Stimulated activated CD8-positive, alpha-beta memory T cell treated with anti-CD3 and anti-CD28 coated beads, Interleukin-12 subunit alpha, Interleukin-12 subunit beta, amount 100 ng/mL, for 24 hours (primary cell): ENCODE measurements at regions not wholly inside any gene's neighbourhood (a gene's known extent, or its start where the extent isn't known, plus 50 kb on each side); places are given as distances from the start of the nearest gene placed in this dataset.

ENCODE experiments used
- DNase-seq: peaks from one replicate; pipeline ENCODE4 v3.0.0-alpha.2; 2020; ENCODE audit errors: extremely low read depth

DNA sequence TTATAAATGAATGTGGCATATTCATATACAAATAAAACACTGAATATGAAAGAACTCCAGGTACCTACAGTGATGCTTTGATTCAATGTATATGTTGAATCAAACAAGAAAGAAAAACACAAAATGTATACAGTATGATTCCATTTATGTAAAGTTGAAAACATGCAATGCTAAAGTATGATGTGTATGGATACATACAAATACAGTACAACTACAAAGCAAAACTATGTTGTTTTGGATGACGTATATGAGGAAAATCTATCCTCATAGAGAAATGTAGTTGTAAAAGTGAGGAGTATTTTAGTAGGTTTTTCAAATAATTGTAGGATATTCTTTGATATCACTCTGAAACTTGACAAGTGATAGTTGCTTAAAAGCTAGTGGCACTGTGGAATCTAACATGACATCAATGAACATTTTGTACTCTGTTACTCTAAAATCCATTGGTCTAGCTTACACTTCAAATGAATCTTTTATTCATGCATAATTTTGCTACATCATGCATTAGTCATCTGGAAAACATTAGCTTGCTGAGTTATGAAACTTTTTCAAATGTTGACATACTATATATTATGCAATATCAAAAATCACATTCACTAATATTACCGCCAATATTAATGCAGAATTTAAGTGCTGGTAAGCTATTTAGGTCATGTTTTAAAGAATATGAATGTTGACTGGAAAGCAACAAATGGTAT is 278.1 kb upstream of the CHRNA7 start:
- no peak for DNase-seq

DNA sequence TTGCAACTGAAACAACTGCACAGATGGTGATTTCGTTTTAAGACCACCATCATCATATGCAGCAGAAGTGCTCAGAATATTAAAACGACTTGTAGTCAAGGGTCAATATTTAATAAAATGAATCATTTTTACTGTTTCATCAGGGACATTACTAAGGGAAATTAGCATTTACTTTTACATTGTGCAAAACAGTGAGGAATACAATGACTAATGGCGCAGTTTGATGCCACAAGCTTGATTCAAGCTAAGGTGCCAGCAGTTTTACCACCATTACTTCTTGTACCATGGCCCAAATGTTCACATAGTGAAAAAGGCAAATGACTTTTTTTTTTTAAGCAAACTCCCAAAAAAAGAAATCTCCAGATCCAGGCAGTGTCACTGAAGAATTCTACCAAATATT is 277.4 kb upstream of the CHRNA7 start:
- DNase-seq, result no peak

- DNase-seq, result no peak
These were observed 272.2 kb upstream of the CHRNA7 start for GRCh38 chr15:31758126-31758525.

- DNase-seq, result no peak
These were observed 262.3 kb upstream of the CHRNA7 start for GRCh38 chr15:31768055-31768454.

- no peak for DNase-seq
These were observed 256.3 kb upstream of the CHRNA7 start for GRCh38 chr15:31774045-31774444.

DNA sequence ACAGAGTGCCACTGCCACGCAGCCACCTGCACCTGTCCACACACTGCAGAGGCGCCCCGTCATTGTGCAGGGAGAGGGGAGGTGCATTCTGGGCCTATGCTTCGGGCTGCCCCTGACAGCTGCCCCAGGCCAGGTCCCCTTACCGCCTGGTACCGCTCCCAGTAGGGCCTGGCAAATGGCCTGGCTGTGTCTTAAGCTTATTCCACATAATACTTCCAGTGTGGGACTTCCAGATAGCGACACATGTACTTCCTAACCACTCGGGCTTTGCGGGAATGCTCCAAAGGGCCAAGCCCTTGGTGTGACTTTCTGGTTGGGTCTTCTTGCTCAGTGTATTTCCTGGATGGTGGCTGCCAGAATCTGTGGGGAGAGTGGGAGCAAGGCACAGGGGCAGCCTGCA is 254.3 kb upstream of the CHRNA7 start:
- DNase-seq, result no peak

GRCh38 chr15:31781261-31781660 is 249.1 kb upstream of the CHRNA7 start:
- no peak for DNase-seq

DNA sequence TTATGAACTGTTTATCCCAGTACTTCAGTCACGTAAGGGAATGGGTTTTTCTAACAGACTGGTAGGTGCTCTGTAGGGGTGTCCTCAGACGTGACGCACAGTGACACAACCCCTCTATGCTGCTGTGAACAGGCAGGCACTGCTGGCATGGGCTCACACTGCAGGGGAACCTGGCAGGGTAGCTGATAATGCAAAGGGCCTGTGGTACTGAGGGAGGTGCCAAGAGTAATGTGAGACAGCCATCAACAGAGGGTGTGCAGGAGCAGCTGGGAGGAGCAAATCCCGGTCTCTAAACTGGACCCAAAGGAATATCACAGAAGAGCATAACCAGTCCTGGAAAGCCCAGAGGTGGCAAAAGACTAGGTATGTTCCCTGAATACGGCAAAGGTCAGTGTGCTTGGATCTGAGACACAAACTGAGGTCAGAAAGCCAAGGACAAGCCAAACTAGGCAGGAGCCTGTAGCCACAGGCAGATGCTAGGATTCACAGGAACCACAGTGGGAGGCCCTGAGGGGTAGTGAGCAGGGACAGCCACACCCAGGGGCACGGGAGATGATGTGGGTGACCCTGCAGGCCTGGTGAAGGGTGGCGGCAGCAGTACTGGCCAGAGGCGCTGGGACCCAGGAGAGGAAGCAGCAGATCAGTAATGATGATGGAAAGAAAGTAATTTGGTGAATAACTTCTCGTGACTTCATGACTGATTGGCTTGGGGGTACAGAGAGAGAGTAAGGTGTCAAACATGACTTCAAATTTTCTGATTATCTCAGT is 248.1 kb upstream of the CHRNA7 start:
- DNase-seq, result no peak

DNA sequence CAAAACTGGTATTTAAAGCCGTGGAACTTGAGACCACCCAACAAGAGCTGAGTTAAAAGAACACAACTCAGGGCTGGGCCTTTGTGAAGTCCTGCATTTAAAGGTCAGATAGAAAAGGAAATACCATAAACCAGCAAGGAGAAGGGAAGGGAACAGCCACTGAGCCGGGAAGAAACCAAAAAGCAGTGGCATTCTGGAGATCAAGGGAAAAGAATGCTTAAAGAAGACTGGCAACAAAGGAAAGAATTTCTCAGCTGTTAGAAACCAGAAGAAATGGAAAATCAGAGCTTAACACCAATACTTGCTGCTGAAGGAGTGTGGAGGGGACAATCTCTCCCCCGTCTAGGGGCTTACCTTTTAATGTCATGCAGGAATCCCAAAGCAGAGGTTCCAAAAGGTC is 247.4 kb upstream of the CHRNA7 start:
- DNase-seq, result no peak

GRCh38 chr15:31786360-31786759 is 244.0 kb upstream of the CHRNA7 start:
- DNase-seq, result no peak

DNA sequence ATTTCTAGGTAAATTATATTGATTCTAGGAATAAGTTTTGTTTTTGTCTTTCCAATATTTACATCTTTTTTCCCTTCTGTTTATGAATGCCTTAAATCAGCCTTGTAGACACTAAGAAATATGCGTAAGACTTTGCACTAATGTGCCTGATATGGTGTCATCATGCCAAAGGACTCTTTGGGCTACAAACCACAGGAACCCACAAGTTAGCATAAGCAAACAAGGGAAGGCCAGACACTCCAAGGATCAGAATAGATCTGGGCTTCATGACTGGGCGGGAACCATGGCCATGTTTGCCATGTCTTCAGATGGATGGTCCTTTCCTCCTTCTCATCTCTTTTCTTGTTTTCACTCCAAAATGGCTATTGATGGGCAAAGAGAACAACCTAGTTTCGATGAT is 242.2 kb upstream of the CHRNA7 start:
- no peak for DNase-seq

DNA sequence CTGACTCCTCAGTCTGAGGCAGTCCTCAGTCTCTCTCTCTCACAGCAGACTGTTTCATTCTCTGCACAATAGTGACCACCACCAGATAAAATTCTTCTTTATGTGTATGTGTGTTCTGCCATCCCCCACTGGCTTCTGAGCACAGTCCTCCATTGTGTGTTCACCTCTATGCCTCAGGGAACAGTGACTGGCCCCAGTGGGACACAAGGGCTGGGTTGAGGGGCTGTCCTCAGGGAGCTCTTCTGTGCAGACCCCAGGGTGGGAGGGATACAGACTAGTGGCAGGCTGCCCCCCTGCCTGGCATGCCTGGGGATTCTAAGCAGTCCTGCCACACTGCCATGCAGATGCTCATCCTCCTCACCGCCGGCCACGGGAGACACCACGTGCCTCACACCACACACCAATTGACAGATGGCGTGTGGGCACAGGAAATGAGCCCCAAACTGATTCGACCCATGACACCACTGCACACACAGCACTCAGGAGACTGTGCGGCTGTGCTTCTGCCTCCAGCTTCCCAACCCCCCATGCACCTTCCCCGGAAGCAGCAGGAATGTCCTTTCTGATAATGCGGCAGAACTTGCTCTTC is 237.6 kb upstream of the CHRNA7 start:
- DNase-seq, result no peak

GRCh38 chr15:31799319-31799714 is 231.0 kb upstream of the CHRNA7 start:
- DNase-seq, result no peak

DNA sequence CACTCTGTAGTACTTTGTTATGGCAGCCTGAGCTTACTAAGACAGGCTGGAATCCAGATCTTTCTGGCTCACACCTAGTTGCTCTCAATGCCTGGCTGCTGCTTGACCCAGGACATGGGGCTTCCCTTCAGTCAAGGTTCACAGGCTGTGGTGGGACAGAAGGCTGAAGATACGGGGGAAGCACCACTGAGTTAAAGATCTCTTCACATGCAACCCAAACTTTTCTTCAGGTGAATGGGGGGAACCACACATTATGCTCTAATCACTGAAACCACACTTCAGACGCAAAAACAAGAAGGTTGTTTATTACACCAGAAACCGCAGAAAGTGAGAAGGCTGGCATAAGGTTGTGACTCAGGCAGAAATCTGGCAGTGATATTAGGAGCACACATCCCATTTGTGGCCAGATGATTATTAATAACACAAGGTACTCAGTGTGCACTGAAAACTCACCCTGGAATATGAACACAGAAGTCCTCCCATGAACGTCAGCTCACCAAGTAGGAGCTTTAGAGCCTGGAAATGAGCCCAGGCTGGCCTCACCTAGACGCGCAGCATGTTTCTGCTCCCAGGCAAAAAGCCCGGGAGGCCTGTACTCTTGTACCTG is 230.5 kb upstream of the CHRNA7 start:
- DNase-seq, result no peak

- DNase-seq, result no peak
These were observed 229.2 kb upstream of the CHRNA7 start for GRCh38 chr15:31801152-31801551.

GRCh38 chr15:31802761-31803160 is 227.6 kb upstream of the CHRNA7 start:
- DNase-seq, result no peak

DNA sequence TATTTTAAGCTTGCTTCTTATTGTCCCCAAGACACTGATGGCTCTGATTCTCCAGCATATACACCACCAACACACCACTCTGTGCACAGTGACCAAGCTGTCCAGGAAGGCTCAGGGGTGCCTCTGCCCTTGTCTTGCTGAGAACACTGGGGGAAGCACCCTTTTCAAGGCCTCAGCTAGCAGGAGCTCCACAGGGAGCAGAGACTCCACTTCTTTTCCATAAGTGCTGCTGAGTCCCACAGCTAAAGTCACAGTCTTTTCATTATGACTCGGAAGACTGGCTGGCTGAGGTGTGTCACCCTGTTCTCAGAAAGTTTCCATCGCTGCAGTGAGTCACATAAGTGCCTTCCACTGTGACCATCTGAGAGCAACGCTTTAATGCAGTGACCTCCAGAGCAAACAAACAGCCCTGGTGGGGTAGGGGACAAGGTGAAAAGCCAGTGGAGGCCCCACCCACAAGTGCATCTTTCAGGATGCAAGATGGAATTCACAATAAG is 226.9 kb upstream of the CHRNA7 start:
- DNase-seq, result no peak

DNA sequence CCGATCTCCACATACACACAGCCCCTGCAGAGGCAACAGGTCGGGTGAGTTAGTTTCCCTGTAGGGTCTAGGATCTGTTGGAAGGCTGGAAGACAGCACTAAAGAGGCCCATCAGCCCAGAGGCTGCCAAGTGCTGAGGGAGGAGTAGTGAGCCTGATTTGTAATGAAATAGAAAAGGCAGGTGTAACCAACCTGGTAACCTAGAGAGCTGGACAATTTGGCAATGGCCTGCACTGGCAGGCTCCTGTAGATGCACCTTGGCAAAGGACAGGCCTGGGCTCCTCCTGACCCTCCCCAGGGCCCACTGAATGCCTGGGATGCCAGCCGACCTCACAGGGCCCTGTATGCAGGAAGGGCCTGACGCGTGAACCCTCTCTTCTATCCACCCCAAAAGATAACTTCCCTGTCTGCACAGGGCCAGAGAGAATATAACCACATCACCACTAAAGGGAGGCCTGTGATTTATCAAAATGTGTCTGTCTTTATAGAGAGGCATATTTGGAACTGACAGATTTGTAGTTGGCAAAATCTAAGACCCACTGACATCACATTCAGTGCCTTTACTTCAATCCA is 225.1 kb upstream of the CHRNA7 start:
- no peak for DNase-seq

GRCh38 chr15:31806106-31806505 is 224.2 kb upstream of the CHRNA7 start:
- no peak for DNase-seq

GRCh38 chr15:31811641-31812040 is 218.7 kb upstream of the CHRNA7 start:
- DNase-seq, result no peak

DNA sequence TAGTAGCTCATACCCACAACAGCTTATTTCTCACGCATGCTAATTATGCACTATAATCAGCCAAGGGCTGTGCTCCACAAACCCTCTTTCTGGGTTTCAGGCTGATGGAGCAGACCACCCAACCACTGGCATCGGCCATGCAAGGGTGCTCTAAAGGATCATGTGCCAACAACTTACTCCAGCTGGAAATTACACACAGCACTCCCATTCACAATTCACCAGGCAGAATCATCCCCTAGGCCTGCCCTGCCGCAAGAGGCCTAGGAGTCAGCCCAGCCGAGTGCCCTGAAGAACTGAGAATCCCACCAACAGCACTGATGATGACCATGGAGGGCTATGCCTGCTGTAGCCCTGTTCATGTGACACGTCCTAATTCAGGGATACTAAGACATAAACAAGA is 216.2 kb upstream of the CHRNA7 start:
- DNase-seq, result no peak
